ENCODE measurements at regions not wholly inside any gene's neighbourhood (a gene's known extent, or its start where the extent isn't known, plus 50 kb on each side); places are given as distances from the start of the nearest gene placed in this dataset.

GRCh38 chr6:104449918-104450317, 409.8 kb downstream of the HACE1 start:
- no peak for TF ChIP-seq POLR2A (IDR thresholded peaks at IDR 0.05; ENCODE audit: low read length)
- TF ChIP-seq GATA1 (IDR thresholded peaks at IDR 0.05; ENCODE audit: low read depth, low read length): no peak
